ENCODE measurements at regions not wholly inside any gene's neighbourhood (a gene's known extent, or its start where the extent isn't known, plus 50 kb on each side); places are given as distances from the start of the nearest gene placed in this dataset.
"Not testable (repeated sequence)": the region's sequence is repeated elsewhere in the genome, so short reads cannot be mapped to it uniquely, and the experiment has no call there.

GRCh38 chr7:150125831-150126230 is 197.3 kb upstream of the LRRC61 start:
- H3K27ac ChIP-seq (ENCODE audit: low read depth, low read length); H3K9ac ChIP-seq (ENCODE audit: low read depth in 1 of 3, low read length in 3 of 3); H3K9me3 ChIP-seq (ENCODE audit: control insufficient read depth in 3 of 3, low read length in 3 of 3); H3K4me1 ChIP-seq (ENCODE audit: control insufficient read depth in 3 of 3, insufficient read depth in 3 of 3, low read length in 3 of 3); H3K4me3 ChIP-seq (ENCODE audit: low read length in 3 of 3); H3K36me3 ChIP-seq (ENCODE audit: control insufficient read depth in 3 of 3, insufficient read depth in 3 of 3, low read length in 3 of 3); H3K27me3 ChIP-seq (ENCODE audit: control insufficient read depth in 3 of 3, insufficient read depth in 3 of 3, low read length in 3 of 3): not testable (repeated sequence)

GRCh38 chr7:150134451-150134850 is 188.7 kb upstream of the LRRC61 start:
- H3K27ac ChIP-seq (ENCODE audit: low read depth, low read length); H3K9ac ChIP-seq (ENCODE audit: low read depth in 1 of 3, low read length in 3 of 3): not testable (repeated sequence)

DNA sequence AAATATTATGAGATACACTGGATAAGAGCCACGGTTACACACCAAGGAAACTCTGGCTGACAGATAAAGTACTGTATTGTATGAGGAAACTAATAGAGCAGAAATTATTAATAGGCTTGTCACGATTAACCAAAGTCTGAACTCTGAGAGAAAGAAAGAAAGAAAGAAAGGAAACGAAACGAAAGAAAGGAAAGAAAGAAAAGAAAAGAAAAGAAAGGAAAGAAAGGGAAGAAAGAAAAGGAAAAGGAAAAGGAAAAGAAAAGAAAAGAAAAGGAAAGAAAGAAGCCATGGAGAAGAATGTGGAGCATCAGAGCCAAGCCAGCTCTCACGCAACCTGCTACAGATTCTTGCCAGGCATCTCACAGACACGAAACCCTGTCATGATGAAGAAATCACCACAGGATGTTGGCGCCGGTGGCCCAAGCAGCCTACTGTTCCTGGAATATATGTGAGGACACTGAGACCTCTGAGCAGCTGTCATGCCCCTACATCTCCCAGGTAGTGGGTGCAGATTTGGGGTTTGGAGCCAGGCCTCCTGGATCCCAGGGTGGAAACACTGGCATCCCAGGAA is 187.4 kb upstream of the LRRC61 start:
- not testable (repeated sequence) for H3K9ac ChIP-seq (ENCODE audit: low read depth in 1 of 3, low read length in 3 of 3); H3K27me3 ChIP-seq (ENCODE audit: control insufficient read depth in 3 of 3, insufficient read depth in 3 of 3, low read length in 3 of 3); H3K4me3 ChIP-seq (ENCODE audit: low read length in 3 of 3); H3K4me1 ChIP-seq (ENCODE audit: control insufficient read depth in 3 of 3, insufficient read depth in 3 of 3, low read length in 3 of 3); H3K27ac ChIP-seq (ENCODE audit: low read depth, low read length); H3K36me3 ChIP-seq (ENCODE audit: control insufficient read depth in 3 of 3, insufficient read depth in 3 of 3, low read length in 3 of 3); H3K9me3 ChIP-seq (ENCODE audit: control insufficient read depth in 3 of 3, low read length in 3 of 3)

More at GRCh38 chr7:150134451-150134850, 188.7 kb upstream of the LRRC61 start:
- not testable (repeated sequence) for H3K9me3 ChIP-seq (ENCODE audit: control insufficient read depth in 3 of 3, low read length in 3 of 3); H3K36me3 ChIP-seq (ENCODE audit: control insufficient read depth in 3 of 3, insufficient read depth in 3 of 3, low read length in 3 of 3); H3K4me1 ChIP-seq (ENCODE audit: control insufficient read depth in 3 of 3, insufficient read depth in 3 of 3, low read length in 3 of 3); H3K4me3 ChIP-seq (ENCODE audit: low read length in 3 of 3); H3K27me3 ChIP-seq (ENCODE audit: control insufficient read depth in 3 of 3, insufficient read depth in 3 of 3, low read length in 3 of 3)

DNA sequence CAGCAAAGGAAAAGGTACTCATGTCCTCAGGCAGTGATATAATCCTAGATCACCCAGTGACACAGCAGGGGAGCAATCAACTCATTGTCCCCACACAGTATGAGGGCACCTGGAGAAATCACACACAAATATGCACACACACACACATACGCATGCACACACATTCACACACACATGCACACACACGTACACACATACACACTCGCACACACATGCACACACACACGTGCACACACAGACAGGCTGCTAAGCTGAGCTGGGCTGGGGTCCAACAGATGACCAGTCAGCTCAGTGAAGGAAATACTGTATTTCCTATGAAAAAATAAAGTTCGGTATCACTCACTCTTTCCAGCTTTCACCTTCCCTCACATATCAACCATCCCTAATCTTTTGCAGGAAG is 183.3 kb upstream of the LRRC61 start:
- not testable (repeated sequence) for H3K9me3 ChIP-seq (ENCODE audit: control insufficient read depth in 3 of 3, low read length in 3 of 3); H3K9ac ChIP-seq (ENCODE audit: low read depth in 1 of 3, low read length in 3 of 3); H3K4me1 ChIP-seq (ENCODE audit: control insufficient read depth in 3 of 3, insufficient read depth in 3 of 3, low read length in 3 of 3); H3K36me3 ChIP-seq (ENCODE audit: control insufficient read depth in 3 of 3, insufficient read depth in 3 of 3, low read length in 3 of 3); H3K4me3 ChIP-seq (ENCODE audit: low read length in 3 of 3); H3K27ac ChIP-seq (ENCODE audit: low read depth, low read length); H3K27me3 ChIP-seq (ENCODE audit: control insufficient read depth in 3 of 3, insufficient read depth in 3 of 3, low read length in 3 of 3)

DNA sequence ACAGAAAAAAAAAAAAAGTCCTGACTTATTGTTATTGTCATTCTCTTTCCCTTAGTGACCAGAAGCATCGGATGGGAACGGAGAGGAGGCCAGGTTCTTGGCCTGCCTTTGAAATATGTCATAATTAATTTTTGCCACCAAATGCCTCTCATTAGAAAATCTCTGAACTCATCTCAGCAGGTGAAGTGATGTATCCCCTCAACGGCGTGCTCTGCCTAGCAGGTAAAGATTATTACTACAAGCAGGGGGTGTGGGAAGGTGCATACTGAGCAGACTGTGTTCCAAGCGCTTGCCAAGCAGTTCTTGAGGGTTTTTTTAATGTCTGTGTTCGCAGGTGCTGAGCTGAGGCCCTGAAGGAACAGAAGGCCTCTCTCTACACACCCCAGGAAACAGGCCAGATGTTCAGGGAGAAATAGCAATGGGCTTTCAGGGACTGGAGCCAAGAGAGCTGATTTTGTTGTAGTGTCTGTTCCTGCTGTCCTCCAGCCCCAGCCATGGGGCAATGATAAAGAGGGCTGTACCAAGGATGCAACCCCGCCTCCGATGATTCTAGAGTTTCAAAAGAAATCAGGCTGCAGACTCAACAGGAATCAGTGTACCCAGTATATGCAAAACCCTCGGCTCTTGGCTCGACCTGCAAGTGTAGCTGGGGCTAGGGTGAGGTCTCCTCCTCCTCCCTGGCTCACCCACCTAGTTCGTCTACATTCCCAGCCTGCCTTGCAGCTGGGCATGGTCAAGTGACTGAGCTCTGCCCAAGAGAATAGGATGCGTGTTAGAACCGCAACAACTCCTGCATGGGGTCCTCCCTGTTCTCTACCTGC is 181.4 kb upstream of the LRRC61 start:
- not testable (repeated sequence) for H3K27ac ChIP-seq (ENCODE audit: low read depth, low read length); H3K4me3 ChIP-seq (ENCODE audit: low read length in 3 of 3); H3K36me3 ChIP-seq (ENCODE audit: control insufficient read depth in 3 of 3, insufficient read depth in 3 of 3, low read length in 3 of 3); H3K9ac ChIP-seq (ENCODE audit: low read depth in 1 of 3, low read length in 3 of 3); H3K4me1 ChIP-seq (ENCODE audit: control insufficient read depth in 3 of 3, insufficient read depth in 3 of 3, low read length in 3 of 3); H3K27me3 ChIP-seq (ENCODE audit: control insufficient read depth in 3 of 3, insufficient read depth in 3 of 3, low read length in 3 of 3); H3K9me3 ChIP-seq (ENCODE audit: control insufficient read depth in 3 of 3, low read length in 3 of 3)

- H3K9ac ChIP-seq (ENCODE audit: low read depth in 1 of 3, low read length in 3 of 3); H3K27me3 ChIP-seq (ENCODE audit: control insufficient read depth in 3 of 3, insufficient read depth in 3 of 3, low read length in 3 of 3); H3K9me3 ChIP-seq (ENCODE audit: control insufficient read depth in 3 of 3, low read length in 3 of 3); H3K36me3 ChIP-seq (ENCODE audit: control insufficient read depth in 3 of 3, insufficient read depth in 3 of 3, low read length in 3 of 3); H3K27ac ChIP-seq (ENCODE audit: low read depth, low read length); H3K4me1 ChIP-seq (ENCODE audit: control insufficient read depth in 3 of 3, insufficient read depth in 3 of 3, low read length in 3 of 3); H3K4me3 ChIP-seq (ENCODE audit: low read length in 3 of 3): not testable (repeated sequence)
Observed at GRCh38 chr7:150146124-150146523, 177.0 kb upstream of the LRRC61 start.

GRCh38 chr7:150147524-150147923 is 175.6 kb upstream of the LRRC61 start:
- H3K9me3 ChIP-seq (ENCODE audit: control insufficient read depth in 3 of 3, low read length in 3 of 3); H3K36me3 ChIP-seq (ENCODE audit: control insufficient read depth in 3 of 3, insufficient read depth in 3 of 3, low read length in 3 of 3); H3K27ac ChIP-seq (ENCODE audit: low read depth, low read length); H3K4me1 ChIP-seq (ENCODE audit: control insufficient read depth in 3 of 3, insufficient read depth in 3 of 3, low read length in 3 of 3); H3K27me3 ChIP-seq (ENCODE audit: control insufficient read depth in 3 of 3, insufficient read depth in 3 of 3, low read length in 3 of 3); H3K4me3 ChIP-seq (ENCODE audit: low read length in 3 of 3); H3K9ac ChIP-seq (ENCODE audit: low read depth in 1 of 3, low read length in 3 of 3): not testable (repeated sequence)

- not testable (repeated sequence) for H3K27me3 ChIP-seq (ENCODE audit: control insufficient read depth in 3 of 3, insufficient read depth in 3 of 3, low read length in 3 of 3); H3K4me3 ChIP-seq (ENCODE audit: low read length in 3 of 3); H3K4me1 ChIP-seq (ENCODE audit: control insufficient read depth in 3 of 3, insufficient read depth in 3 of 3, low read length in 3 of 3)
Observed at GRCh38 chr7:150156015-150156414, 167.1 kb upstream of the LRRC61 start.

DNA sequence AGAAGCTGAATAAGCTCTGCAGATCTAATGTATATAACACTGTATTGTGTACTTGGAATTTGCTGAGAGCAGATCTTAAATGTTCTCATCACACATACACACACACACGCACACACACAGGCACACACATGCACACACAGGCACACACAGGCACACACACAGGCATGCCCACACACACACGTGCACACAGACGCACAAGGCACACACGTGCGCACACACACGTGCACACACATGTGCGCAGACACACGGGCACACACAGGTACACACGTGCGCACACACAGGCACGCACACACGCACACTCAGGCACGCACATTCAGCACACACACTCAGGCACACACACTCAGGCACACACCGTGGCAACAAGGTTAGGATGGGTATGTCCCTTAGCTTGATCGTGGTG is 164.5 kb upstream of the LRRC61 start:
- not testable (repeated sequence) for H3K27ac ChIP-seq (ENCODE audit: low read depth, low read length); H3K36me3 ChIP-seq (ENCODE audit: control insufficient read depth in 3 of 3, insufficient read depth in 3 of 3, low read length in 3 of 3); H3K27me3 ChIP-seq (ENCODE audit: control insufficient read depth in 3 of 3, insufficient read depth in 3 of 3, low read length in 3 of 3); H3K4me3 ChIP-seq (ENCODE audit: low read length in 3 of 3); H3K9ac ChIP-seq (ENCODE audit: low read depth in 1 of 3, low read length in 3 of 3); H3K9me3 ChIP-seq (ENCODE audit: control insufficient read depth in 3 of 3, low read length in 3 of 3); H3K4me1 ChIP-seq (ENCODE audit: control insufficient read depth in 3 of 3, insufficient read depth in 3 of 3, low read length in 3 of 3)

More at GRCh38 chr7:150156015-150156414, 167.1 kb upstream of the LRRC61 start:
- not testable (repeated sequence) for H3K9ac ChIP-seq (ENCODE audit: low read depth in 1 of 3, low read length in 3 of 3); H3K27ac ChIP-seq (ENCODE audit: low read depth, low read length); H3K9me3 ChIP-seq (ENCODE audit: control insufficient read depth in 3 of 3, low read length in 3 of 3); H3K36me3 ChIP-seq (ENCODE audit: control insufficient read depth in 3 of 3, insufficient read depth in 3 of 3, low read length in 3 of 3)

DNA sequence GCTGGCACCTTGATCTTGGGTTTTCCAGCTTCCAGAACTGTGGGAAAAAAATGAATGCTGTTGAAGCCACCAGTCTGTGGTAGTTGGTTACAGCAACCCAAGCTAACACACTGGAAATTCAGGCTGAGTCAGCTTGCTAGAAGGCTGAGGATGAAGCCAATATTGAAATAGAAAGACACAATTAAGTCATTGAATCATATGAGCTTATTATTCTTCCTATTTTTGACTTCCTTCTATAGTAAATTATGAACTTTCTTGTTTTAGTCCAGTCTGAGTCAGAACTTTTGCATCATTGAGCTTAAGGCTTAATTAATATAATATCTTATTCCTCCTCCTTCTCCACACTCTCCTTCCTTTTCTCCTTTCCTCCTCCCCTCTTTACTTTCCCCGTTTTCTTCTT is 153.6 kb upstream of the LRRC61 start:
- H3K9ac ChIP-seq (ENCODE audit: low read depth in 1 of 3, low read length in 3 of 3); H3K36me3 ChIP-seq (ENCODE audit: control insufficient read depth in 3 of 3, insufficient read depth in 3 of 3, low read length in 3 of 3); H3K27me3 ChIP-seq (ENCODE audit: control insufficient read depth in 3 of 3, insufficient read depth in 3 of 3, low read length in 3 of 3); H3K27ac ChIP-seq (ENCODE audit: low read depth, low read length); H3K4me1 ChIP-seq (ENCODE audit: control insufficient read depth in 3 of 3, insufficient read depth in 3 of 3, low read length in 3 of 3); H3K9me3 ChIP-seq (ENCODE audit: control insufficient read depth in 3 of 3, low read length in 3 of 3); H3K4me3 ChIP-seq (ENCODE audit: low read length in 3 of 3): not testable (repeated sequence)
